ENCODE measurements at regions not wholly inside any gene's neighbourhood (a gene's known extent, or its start where the extent isn't known, plus 50 kb on each side); places are given as distances from the start of the nearest gene placed in this dataset.

GRCh38 chr15:66846811-66847210, 144.8 kb downstream of the SMAD6 start:
- intact Hi-C loops (cut with DNase I), result loop anchor here (10.0 kb wide), 1 partner anchor 72 kb away; no protein-coding TSS in a partner anchor
- peak in 1 of 42 donors; percentile 9 for DNase-seq

- DNase-seq, result peak in 3 of 42 donors; percentile 6 to 22 (median 22)
- intact Hi-C loops (cut with DNase I), result loop anchor here (10.0 kb wide), 1 partner anchor 73 kb away; no protein-coding TSS in a partner anchor
These were observed 145.5 kb downstream of the SMAD6 start for GRCh38 chr15:66847565-66847991.

- peak in 4 of 42 donors; percentile 3 to 30 (median 12) for DNase-seq
- intact Hi-C loops (cut with DNase I), result loop anchor here (10.0 kb wide), 1 partner anchor 73 kb away; no protein-coding TSS in a partner anchor
These were observed 146.1 kb downstream of the SMAD6 start for GRCh38 chr15:66848116-66848515.

GRCh38 chr15:66848686-66849392, 146.8 kb downstream of the SMAD6 start:
- peak in 4 of 42 donors; percentile 6 to 34 (median 18) for DNase-seq
- intact Hi-C loops (cut with DNase I), result loop anchor here (10.0 kb wide), 1 partner anchor 74 kb away; no protein-coding TSS in a partner anchor

GRCh38 chr15:66849393-66849745, 147.3 kb downstream of the SMAD6 start:
- DNase-seq, result peak in 3 of 42 donors; percentile 5 to 18 (median 15)
- intact Hi-C loops (cut with DNase I), result loop anchor here (10.0 kb wide), 1 partner anchor 75 kb away; no protein-coding TSS in a partner anchor

- intact Hi-C loops (cut with DNase I), result loop anchor here (10.0 kb wide), 1 partner anchor 75 kb away; no protein-coding TSS in a partner anchor
- peak in 2 of 42 donors; percentile 14 to 37 for DNase-seq
These were observed 147.7 kb downstream of the SMAD6 start for GRCh38 chr15:66849746-66850077.

GRCh38 chr15:66850078-66850991, 148.3 kb downstream of the SMAD6 start:
- peak in 4 of 42 donors; percentile 10 to 39 (median 24) for DNase-seq
- intact Hi-C loops (cut with DNase I), result no loop called here

- intact Hi-C loops (cut with DNase I), result no loop called here
- DNase-seq, result no peak
These were observed 148.9 kb downstream of the SMAD6 start for GRCh38 chr15:66850996-66851310.

GRCh38 chr15:66851311-66852063, 149.5 kb downstream of the SMAD6 start:
- intact Hi-C loops (cut with DNase I), result no loop called here
- peak; percentile 39 to 83 (median 70) for DNase-seq

GRCh38 chr15:66852064-66852905, 150.2 kb downstream of the SMAD6 start:
- intact Hi-C loops (cut with DNase I), result no loop called here
- DNase-seq, result peak in 4 of 42 donors; percentile 20 to 39 (median 22)

- intact Hi-C loops (cut with DNase I), result no loop called here
- DNase-seq, result peak in 4 of 42 donors; percentile 8 to 22 (median 14)
These were observed 152.3 kb downstream of the SMAD6 start for GRCh38 chr15:66854012-66854965.

- no peak for DNase-seq
These were observed 153.0 kb downstream of the SMAD6 start for GRCh38 chr15:66855041-66855440.

GRCh38 chr15:66857694-66858093, 155.7 kb downstream of the SMAD6 start:
- DNase-seq, result peak in 1 of 42 donors; percentile 12
- intact Hi-C loops (cut with DNase I), result no loop called here

More at GRCh38 chr15:66855041-66855440, 153.0 kb downstream of the SMAD6 start:
- intact Hi-C loops (cut with DNase I), result no loop called here

- DNase-seq, result peak in 2 of 42 donors; percentile 3 to 16
- intact Hi-C loops (cut with DNase I), result no loop called here
These were observed 156.6 kb downstream of the SMAD6 start for GRCh38 chr15:66858423-66859207.

- DNase-seq, result peak in 6 of 42 donors; percentile 1 to 27 (median 9)
- intact Hi-C loops (cut with DNase I), result no loop called here
These were observed 157.7 kb downstream of the SMAD6 start for GRCh38 chr15:66859688-66860253.

GRCh38 chr15:66860844-66861243, 158.8 kb downstream of the SMAD6 start:
- peak in 2 of 42 donors; percentile 1 to 7 for DNase-seq
- intact Hi-C loops (cut with DNase I), result no loop called here
